WERI-Rb-1 (cell line): ENCODE measurements at regions not wholly inside any gene's neighbourhood (a gene's known extent, or its start where the extent isn't known, plus 50 kb on each side); places are given as distances from the start of the nearest gene placed in this dataset.

Experiments
- DNase-seq: peaks from one replicate; pipeline ENCODE4 v3.0.0-alpha.2; 2020
- H3K27ac ChIP-seq: fragments of 250-450 bp; sonication (Bioruptor Pico); 2 replicates; pipeline ENCODE4 v1.5.1; 2020; ENCODE audit warnings: mild to moderate bottlenecking, moderate library complexity
- H3K27me3 ChIP-seq: fragments of 250-450 bp; sonication (Bioruptor Pico); 2 replicates; pipeline ENCODE4 v1.5.1; 2021; ENCODE audit warnings: mild to moderate bottlenecking, low read depth, moderate library complexity; ENCODE audit not compliant: insufficient read depth, severe bottlenecking
- H3K36me3 ChIP-seq: fragments of 250-450 bp; sonication (Bioruptor Pico); 2 replicates; pipeline ENCODE4 v1.5.1; 2020; ENCODE audit warnings: mild to moderate bottlenecking, moderate library complexity
- H3K4me3 ChIP-seq: 2 replicates; pipeline ENCODE4 v1.5.1; 2011; ENCODE audit warnings: low read depth, mild to moderate bottlenecking, control low read depth, low read length
- H3K9me3 ChIP-seq: fragments of 250-450 bp; sonication (Bioruptor Pico); 2 replicates; pipeline ENCODE4 v1.5.1; 2021; ENCODE audit warnings: mild to moderate bottlenecking, moderate library complexity; ENCODE audit not compliant: severe bottlenecking
- TF ChIP-seq, protein P1 (sequence below): IDR thresholded peaks from 2 replicates; pipeline ENCODE4 v1.5.1; 2011; ENCODE audit warnings: low read depth, mild to moderate bottlenecking, control low read depth, inconsistent platforms, low read length

GRCh38 chr11:106446302-106446701 is 368.8 kb downstream of the AASDHPPT start:
- H3K27ac ChIP-seq: no peak overlapping the region
- no peaks in the 10 kb centered on the region for H3K9me3 ChIP-seq
- no peak for DNase-seq
- no peaks in the 10 kb centered on the region for H3K36me3 ChIP-seq
- no peak overlapping the region for H3K4me3 ChIP-seq
- TF ChIP-seq, protein P1, sequence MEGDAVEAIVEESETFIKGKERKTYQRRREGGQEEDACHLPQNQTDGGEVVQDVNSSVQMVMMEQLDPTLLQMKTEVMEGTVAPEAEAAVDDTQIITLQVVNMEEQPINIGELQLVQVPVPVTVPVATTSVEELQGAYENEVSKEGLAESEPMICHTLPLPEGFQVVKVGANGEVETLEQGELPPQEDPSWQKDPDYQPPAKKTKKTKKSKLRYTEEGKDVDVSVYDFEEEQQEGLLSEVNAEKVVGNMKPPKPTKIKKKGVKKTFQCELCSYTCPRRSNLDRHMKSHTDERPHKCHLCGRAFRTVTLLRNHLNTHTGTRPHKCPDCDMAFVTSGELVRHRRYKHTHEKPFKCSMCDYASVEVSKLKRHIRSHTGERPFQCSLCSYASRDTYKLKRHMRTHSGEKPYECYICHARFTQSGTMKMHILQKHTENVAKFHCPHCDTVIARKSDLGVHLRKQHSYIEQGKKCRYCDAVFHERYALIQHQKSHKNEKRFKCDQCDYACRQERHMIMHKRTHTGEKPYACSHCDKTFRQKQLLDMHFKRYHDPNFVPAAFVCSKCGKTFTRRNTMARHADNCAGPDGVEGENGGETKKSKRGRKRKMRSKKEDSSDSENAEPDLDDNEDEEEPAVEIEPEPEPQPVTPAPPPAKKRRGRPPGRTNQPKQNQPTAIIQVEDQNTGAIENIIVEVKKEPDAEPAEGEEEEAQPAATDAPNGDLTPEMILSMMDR: no peak
- no peaks in the 10 kb centered on the region for H3K27me3 ChIP-seq

DNA sequence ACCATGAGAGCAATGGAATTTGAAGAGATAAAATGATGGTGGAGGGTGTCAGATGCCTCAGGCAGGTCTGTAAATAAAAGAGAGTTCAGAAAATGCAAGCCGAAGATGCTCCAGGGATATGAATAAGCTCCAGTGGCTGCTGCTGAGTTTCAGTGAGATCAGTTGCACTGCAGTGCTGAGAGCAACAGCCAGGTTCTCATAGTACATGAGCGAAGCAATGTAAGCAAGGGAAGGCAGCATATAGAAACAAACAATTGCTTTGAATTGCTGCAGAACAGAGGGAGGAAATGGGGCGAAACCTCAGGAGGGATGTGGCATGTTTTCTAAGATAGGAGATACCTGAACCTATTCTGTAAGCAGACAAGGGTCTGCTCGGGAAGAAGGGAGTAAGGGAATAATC is 369.5 kb downstream of the AASDHPPT start:
- no peaks in the 10 kb centered on the region for H3K36me3 ChIP-seq
- TF ChIP-seq, protein P1: no peak
- H3K4me3 ChIP-seq: no peak overlapping the region
- DNase-seq: peak; percentile 7
- no peaks in the 10 kb centered on the region for H3K9me3 ChIP-seq
- no peaks in the 10 kb centered on the region for H3K27me3 ChIP-seq
- 0 out of 2 replicates have a peak overlapping the region, but pooled peaks have one; percentile 4 for H3K27ac ChIP-seq

DNA sequence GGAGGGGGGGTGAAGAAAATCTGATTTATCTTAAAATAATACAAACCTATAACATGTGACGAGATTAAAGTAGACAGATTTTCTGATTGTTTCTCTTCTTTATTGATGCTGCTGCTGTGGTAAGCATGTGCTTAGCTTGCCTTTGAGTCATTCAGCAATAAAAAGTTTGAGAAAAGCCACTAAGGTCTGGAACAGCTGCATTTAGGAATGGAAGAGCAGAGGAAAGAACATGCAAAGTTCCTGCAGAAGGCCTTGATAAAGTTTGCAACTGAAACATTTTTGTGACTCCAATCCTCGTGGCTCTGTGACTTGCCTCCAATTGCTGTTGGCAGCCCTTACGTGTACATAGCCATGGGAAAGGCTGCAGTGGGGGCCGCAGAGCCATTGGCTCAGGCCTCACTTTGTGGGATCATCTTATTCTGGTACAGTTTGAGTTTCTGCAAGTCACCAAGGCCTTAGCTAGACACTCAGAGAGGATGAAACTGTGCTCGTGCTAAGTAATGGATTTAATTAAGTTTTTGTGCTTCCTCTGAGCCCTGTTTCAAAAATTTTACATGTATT is 370.2 kb downstream of the AASDHPPT start:
- Histone ChIP-seq H3K4me3 (no peak overlapping the region), H3K9me3 (no peaks in the 10 kb centered on the region), H3K27me3 (no peaks in the 10 kb centered on the region), H3K27ac (no peak overlapping the region), H3K36me3 (no peaks in the 10 kb centered on the region)
- no peak for DNase-seq
- TF ChIP-seq, protein P1: no peak

GRCh38 chr11:106449763-106450162 is 372.3 kb downstream of the AASDHPPT start:
- TF ChIP-seq, protein P1: no peak
- DNase-seq: no peak
- H3K27me3 ChIP-seq: no peaks in the 10 kb centered on the region
- no peaks in the 10 kb centered on the region for H3K36me3 ChIP-seq
- no peaks in the 10 kb centered on the region for H3K9me3 ChIP-seq
- no peak overlapping the region for H3K27ac ChIP-seq
- no peak overlapping the region for H3K4me3 ChIP-seq

- H3K27me3 ChIP-seq: no peaks in the 10 kb centered on the region
Measured at GRCh38 chr11:106451228-106451922, 373.9 kb downstream of the AASDHPPT start.

More at GRCh38 chr11:106451228-106451922, 373.9 kb downstream of the AASDHPPT start:
- Histone ChIP-seq H3K36me3 (no peaks in the 10 kb centered on the region), H3K27ac (no peak overlapping the region), H3K4me3 (no peak overlapping the region), H3K9me3 (no peaks in the 10 kb centered on the region)
- TF ChIP-seq, protein P1: no peak
- no peak for DNase-seq
